Erythroblast (primary cell): ENCODE measurements at regions not wholly inside any gene's neighbourhood (a gene's known extent, or its start where the extent isn't known, plus 50 kb on each side); places are given as distances from the start of the nearest gene placed in this dataset.

Experiments used
- GATA1 ChIP-seq: IDR thresholded peaks from 2 replicates; pipeline ENCODE4 v1.6.1; 2011; ENCODE audit warnings: low read depth, mild to moderate bottlenecking, control low read depth, low read length, moderate library complexity
- POLR2A ChIP-seq: IDR thresholded peaks from 2 replicates; pipeline ENCODE4 v1.6.1; 2011; ENCODE audit warnings: mild to moderate bottlenecking, low read length

DNA sequence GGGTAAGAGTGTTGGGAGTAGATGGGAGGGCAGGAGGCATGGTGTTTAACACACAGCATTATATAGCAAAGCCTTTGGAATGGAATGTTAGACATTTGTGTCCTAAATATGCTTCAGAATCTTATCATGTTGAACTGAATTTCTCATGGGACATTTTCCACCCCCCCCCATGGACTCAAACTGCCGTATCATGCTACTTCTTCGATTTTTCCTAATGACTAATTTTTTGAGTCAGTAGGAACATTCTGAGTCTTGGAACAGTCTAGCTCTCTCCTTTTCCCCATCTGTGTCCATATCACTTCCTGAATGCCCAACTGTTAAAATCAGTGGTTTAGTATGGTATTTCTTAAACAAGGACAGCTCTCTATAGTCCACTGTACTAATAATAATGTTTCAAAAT, 380.6 kb downstream of the TLE4 start:
- TF ChIP-seq POLR2A (no peak), GATA1 (no peak)
